ENCODE measurements at regions not wholly inside any gene's neighbourhood (a gene's known extent, or its start where the extent isn't known, plus 50 kb on each side); places are given as distances from the start of the nearest gene placed in this dataset.

- no peak for DNase-seq
- no peaks in the 10 kb centered on the region for H3K4me1 ChIP-seq
- intact Hi-C loops (cut with DNase I; ENCODE audit: low total_unique reads) = loop anchor here (10.0 kb wide), 1 partner anchor 163 kb away; no protein-coding TSS in a partner anchor
- WGBS, 5 donors = 86 to 95% (median 90%) methylated on average over 6 of the region's 6 CpGs
- H3K27me3 ChIP-seq (replicated peaks in 1 of 7) = peaks cover 0 to 23% (median 0%) of the 10 kb centered on the region in 7 donors
- H3K4me3 ChIP-seq = no peak overlapping the region
- H3K9me3 ChIP-seq = no peaks in the 10 kb centered on the region
- no peak overlapping the region for H3K27ac ChIP-seq
- TF ChIP-seq POLR2A (IDR thresholded peaks at IDR 0.05) (no peak), POLR2AphosphoS5 (IDR thresholded peaks at IDR 0.05) (no peak), CTCF (IDR thresholded peaks at IDR 0.05 in 8 of 11, conservative IDR thresholded peaks at IDR 0.05 in 3 of 11) (no peak)
- no peaks in the 10 kb centered on the region for H3K36me3 ChIP-seq
Observed at GRCh38 chr1:38622197-38622596, 237.4 kb downstream of the RRAGC start.

GRCh38 chr1:38616846-38617245, 242.7 kb downstream of the RRAGC start:
- WGBS, 5 donors = 57 to 69% (median 60%) methylated on average over 3 of the region's 3 CpGs
- Histone ChIP-seq H3K36me3 (no peaks in the 10 kb centered on the region), H3K9me3 (peaks cover 0 to 9% (median 2%) of the 10 kb centered on the region in 8 donors), H3K27ac (no peak overlapping the region), H3K27me3 (replicated peaks in 1 of 7) (peaks cover 0 to 41% (median 0%) of the 10 kb centered on the region in 7 donors), H3K4me3 (no peak overlapping the region), H3K4me1 (no peaks in the 10 kb centered on the region)
- TF ChIP-seq POLR2A (IDR thresholded peaks at IDR 0.05) = no peak
- no peak for TF ChIP-seq POLR2AphosphoS5 (IDR thresholded peaks at IDR 0.05)
- TF ChIP-seq CTCF (IDR thresholded peaks at IDR 0.05 in 8 of 11, conservative IDR thresholded peaks at IDR 0.05 in 3 of 11) = no peak
- intact Hi-C loops (cut with DNase I; ENCODE audit: low total_unique reads) = no loop called here
- DNase-seq = no peak

- Histone ChIP-seq H3K4me1 (no peaks in the 10 kb centered on the region), H3K4me3 (no peak overlapping the region), H3K36me3 (no peaks in the 10 kb centered on the region), H3K27me3 (replicated peaks in 1 of 7) (peaks cover 0 to 45% (median 0%) of the 10 kb centered on the region in 7 donors), H3K27ac (no peak overlapping the region), H3K9me3 (peaks cover 0 to 9% (median 2%) of the 10 kb centered on the region in 8 donors)
- 77 to 90% (median 83%) methylated on average over 1 of the region's 1 CpG for whole genome bisulfite sequencing, 5 donors
- TF ChIP-seq POLR2A (IDR thresholded peaks at IDR 0.05) (no peak), POLR2AphosphoS5 (IDR thresholded peaks at IDR 0.05) (no peak), CTCF (IDR thresholded peaks at IDR 0.05 in 8 of 11, conservative IDR thresholded peaks at IDR 0.05 in 3 of 11) (no peak)
- no peak for DNase-seq
- intact Hi-C loops (cut with DNase I; ENCODE audit: low total_unique reads) = no loop called here
Observed at GRCh38 chr1:38615680-38616079, 243.9 kb downstream of the RRAGC start.

- Histone ChIP-seq H3K4me3 (no peak overlapping the region), H3K9me3 (peaks cover 0 to 9% (median 2%) of the 10 kb centered on the region in 8 donors), H3K27me3 (replicated peaks in 1 of 7) (peaks cover 0 to 45% (median 0%) of the 10 kb centered on the region in 7 donors), H3K27ac (no peak overlapping the region), H3K36me3 (no peaks in the 10 kb centered on the region), H3K4me1 (no peaks in the 10 kb centered on the region)
- intact Hi-C loops (cut with DNase I; ENCODE audit: low total_unique reads) = no loop called here
- 57 to 76% (median 67%) methylated on average over 3 of the region's 3 CpGs for WGBS, 5 donors
- DNase-seq = no peak
- TF ChIP-seq POLR2AphosphoS5 (IDR thresholded peaks at IDR 0.05) = no peak
- TF ChIP-seq CTCF (IDR thresholded peaks at IDR 0.05 in 8 of 11, conservative IDR thresholded peaks at IDR 0.05 in 3 of 11) = no peak
- no peak for TF ChIP-seq POLR2A (IDR thresholded peaks at IDR 0.05)
Observed at GRCh38 chr1:38614861-38615260, 244.7 kb downstream of the RRAGC start.

All from spleen (tissue), 11 donors.